ENCODE measurements at regions not wholly inside any gene's neighbourhood (a gene's known extent, or its start where the extent isn't known, plus 50 kb on each side); places are given as distances from the start of the nearest gene placed in this dataset.

GRCh38 chrX:4963432-4963831 is 1250.0 kb upstream of the PRKX start:
- Histone ChIP-seq H3K4me1 (ENCODE audit: control insufficient read depth, insufficient read depth, low read length) (no peaks in the 10 kb centered on the region), H3K9ac (ENCODE audit: low read length in 2 of 2) (no peak overlapping the region), H3K9me3 (ENCODE audit: control insufficient read depth in 2 of 2, low read length in 2 of 2) (peaks cover 0 to 2% of the 10 kb centered on the region in 2 donors), H3K27me3 (ENCODE audit: control insufficient read depth in 1 of 2, insufficient read depth in 2 of 2, low read length in 2 of 2) (no peaks in the 10 kb centered on the region), H3K36me3 (ENCODE audit: control insufficient read depth in 2 of 2, insufficient read depth in 2 of 2, low read length in 2 of 2) (no peaks in the 10 kb centered on the region), H3K27ac (ENCODE audit: low read length) (no peak overlapping the region), H3K4me3 (ENCODE audit: low read length in 2 of 2) (no peak overlapping the region)

GRCh38 chrX:4944767-4945166 is 1231.3 kb upstream of the PRKX start:
- Histone ChIP-seq H3K9me3 (ENCODE audit: control insufficient read depth in 2 of 2, low read length in 2 of 2) (no peaks in the 10 kb centered on the region), H3K9ac (ENCODE audit: low read length in 2 of 2) (no peak overlapping the region), H3K4me3 (ENCODE audit: low read length in 2 of 2) (no peak overlapping the region), H3K27ac (ENCODE audit: low read length) (no peak overlapping the region), H3K4me1 (ENCODE audit: control insufficient read depth, insufficient read depth, low read length) (no peaks in the 10 kb centered on the region), H3K36me3 (ENCODE audit: control insufficient read depth in 2 of 2, insufficient read depth in 2 of 2, low read length in 2 of 2) (no peaks in the 10 kb centered on the region), H3K27me3 (ENCODE audit: control insufficient read depth in 1 of 2, insufficient read depth in 2 of 2, low read length in 2 of 2) (no peaks in the 10 kb centered on the region)

GRCh38 chrX:4936315-4936714 is 1222.9 kb upstream of the PRKX start:
- Histone ChIP-seq H3K27ac (ENCODE audit: low read length) (no peak overlapping the region), H3K9me3 (ENCODE audit: control insufficient read depth in 2 of 2, low read length in 2 of 2) (no peaks in the 10 kb centered on the region), H3K36me3 (ENCODE audit: control insufficient read depth in 2 of 2, insufficient read depth in 2 of 2, low read length in 2 of 2) (no peaks in the 10 kb centered on the region), H3K27me3 (ENCODE audit: control insufficient read depth in 1 of 2, insufficient read depth in 2 of 2, low read length in 2 of 2) (no peaks in the 10 kb centered on the region), H3K9ac (ENCODE audit: low read length in 2 of 2) (no peak overlapping the region), H3K4me1 (ENCODE audit: control insufficient read depth, insufficient read depth, low read length) (no peaks in the 10 kb centered on the region), H3K4me3 (ENCODE audit: low read length in 2 of 2) (no peak overlapping the region)

GRCh38 chrX:4935846-4936245 is 1222.4 kb upstream of the PRKX start:
- Histone ChIP-seq H3K9ac (ENCODE audit: low read length in 2 of 2) (no peak overlapping the region), H3K4me1 (ENCODE audit: control insufficient read depth, insufficient read depth, low read length) (no peaks in the 10 kb centered on the region), H3K9me3 (ENCODE audit: control insufficient read depth in 2 of 2, low read length in 2 of 2) (no peaks in the 10 kb centered on the region), H3K36me3 (ENCODE audit: control insufficient read depth in 2 of 2, insufficient read depth in 2 of 2, low read length in 2 of 2) (no peaks in the 10 kb centered on the region), H3K27ac (ENCODE audit: low read length) (no peak overlapping the region), H3K4me3 (ENCODE audit: low read length in 2 of 2) (no peak overlapping the region), H3K27me3 (ENCODE audit: control insufficient read depth in 1 of 2, insufficient read depth in 2 of 2, low read length in 2 of 2) (no peaks in the 10 kb centered on the region)

GRCh38 chrX:4935401-4935800 is 1222.0 kb upstream of the PRKX start:
- Histone ChIP-seq H3K9ac (ENCODE audit: low read length in 2 of 2) (no peak overlapping the region), H3K27ac (ENCODE audit: low read length) (no peak overlapping the region), H3K4me1 (ENCODE audit: control insufficient read depth, insufficient read depth, low read length) (no peaks in the 10 kb centered on the region), H3K9me3 (ENCODE audit: control insufficient read depth in 2 of 2, low read length in 2 of 2) (no peaks in the 10 kb centered on the region), H3K4me3 (ENCODE audit: low read length in 2 of 2) (no peak overlapping the region), H3K36me3 (ENCODE audit: control insufficient read depth in 2 of 2, insufficient read depth in 2 of 2, low read length in 2 of 2) (no peaks in the 10 kb centered on the region), H3K27me3 (ENCODE audit: control insufficient read depth in 1 of 2, insufficient read depth in 2 of 2, low read length in 2 of 2) (no peaks in the 10 kb centered on the region)

- H3K36me3 ChIP-seq (ENCODE audit: control insufficient read depth in 2 of 2, insufficient read depth in 2 of 2, low read length in 2 of 2), result no peaks in the 10 kb centered on the region
- no peaks in the 10 kb centered on the region for H3K4me1 ChIP-seq (ENCODE audit: control insufficient read depth, insufficient read depth, low read length)
- H3K9ac ChIP-seq (ENCODE audit: low read length in 2 of 2), result no peak overlapping the region
- no peak overlapping the region for H3K27ac ChIP-seq (ENCODE audit: low read length)
- H3K9me3 ChIP-seq (ENCODE audit: control insufficient read depth in 2 of 2, low read length in 2 of 2), result no peaks in the 10 kb centered on the region
- no peaks in the 10 kb centered on the region for H3K27me3 ChIP-seq (ENCODE audit: control insufficient read depth in 1 of 2, insufficient read depth in 2 of 2, low read length in 2 of 2)
- no peak overlapping the region for H3K4me3 ChIP-seq (ENCODE audit: low read length in 2 of 2)
These were observed 1219.3 kb upstream of the PRKX start for GRCh38 chrX:4932790-4933189.

GRCh38 chrX:4930426-4930825 is 1217.0 kb upstream of the PRKX start:
- Histone ChIP-seq H3K9me3 (ENCODE audit: control insufficient read depth in 2 of 2, low read length in 2 of 2) (no peaks in the 10 kb centered on the region), H3K4me1 (ENCODE audit: control insufficient read depth, insufficient read depth, low read length) (no peaks in the 10 kb centered on the region), H3K27me3 (ENCODE audit: control insufficient read depth in 1 of 2, insufficient read depth in 2 of 2, low read length in 2 of 2) (no peaks in the 10 kb centered on the region), H3K36me3 (ENCODE audit: control insufficient read depth in 2 of 2, insufficient read depth in 2 of 2, low read length in 2 of 2) (no peaks in the 10 kb centered on the region), H3K27ac (ENCODE audit: low read length) (no peak overlapping the region), H3K9ac (ENCODE audit: low read length in 2 of 2) (no peak overlapping the region), H3K4me3 (ENCODE audit: low read length in 2 of 2) (no peak overlapping the region)

GRCh38 chrX:4925911-4926310 is 1212.5 kb upstream of the PRKX start:
- H3K9me3 ChIP-seq (ENCODE audit: control insufficient read depth in 2 of 2, low read length in 2 of 2), result no peaks in the 10 kb centered on the region

GRCh38 chrX:4909348-4909747 is 1195.9 kb upstream of the PRKX start:
- no peaks in the 10 kb centered on the region for H3K36me3 ChIP-seq (ENCODE audit: control insufficient read depth in 2 of 2, insufficient read depth in 2 of 2, low read length in 2 of 2)
- H3K4me3 ChIP-seq (ENCODE audit: low read length in 2 of 2), result no peak overlapping the region
- H3K27ac ChIP-seq (ENCODE audit: low read length), result no peak overlapping the region
- H3K9ac ChIP-seq (ENCODE audit: low read length in 2 of 2), result no peak overlapping the region
- H3K27me3 ChIP-seq (ENCODE audit: control insufficient read depth in 1 of 2, insufficient read depth in 2 of 2, low read length in 2 of 2), result no peaks in the 10 kb centered on the region
- peaks cover 0 to 6% of the 10 kb centered on the region in 2 donors for H3K9me3 ChIP-seq (ENCODE audit: control insufficient read depth in 2 of 2, low read length in 2 of 2)
- H3K4me1 ChIP-seq (ENCODE audit: control insufficient read depth, insufficient read depth, low read length), result no peaks in the 10 kb centered on the region

More at GRCh38 chrX:4925911-4926310, 1212.5 kb upstream of the PRKX start:
- Histone ChIP-seq H3K27me3 (ENCODE audit: control insufficient read depth in 1 of 2, insufficient read depth in 2 of 2, low read length in 2 of 2) (no peaks in the 10 kb centered on the region), H3K4me3 (ENCODE audit: low read length in 2 of 2) (no peak overlapping the region), H3K4me1 (ENCODE audit: control insufficient read depth, insufficient read depth, low read length) (no peaks in the 10 kb centered on the region), H3K36me3 (ENCODE audit: control insufficient read depth in 2 of 2, insufficient read depth in 2 of 2, low read length in 2 of 2) (no peaks in the 10 kb centered on the region), H3K9ac (ENCODE audit: low read length in 2 of 2) (no peak overlapping the region), H3K27ac (ENCODE audit: low read length) (no peak overlapping the region)

- Histone ChIP-seq H3K27me3 (ENCODE audit: control insufficient read depth in 1 of 2, insufficient read depth in 2 of 2, low read length in 2 of 2) (no peaks in the 10 kb centered on the region), H3K4me3 (ENCODE audit: low read length in 2 of 2) (no peak overlapping the region), H3K9ac (ENCODE audit: low read length in 2 of 2) (no peak overlapping the region), H3K36me3 (ENCODE audit: control insufficient read depth in 2 of 2, insufficient read depth in 2 of 2, low read length in 2 of 2) (no peaks in the 10 kb centered on the region), H3K4me1 (ENCODE audit: control insufficient read depth, insufficient read depth, low read length) (no peaks in the 10 kb centered on the region), H3K9me3 (ENCODE audit: control insufficient read depth in 2 of 2, low read length in 2 of 2) (peaks cover 0 to 8% of the 10 kb centered on the region in 2 donors), H3K27ac (ENCODE audit: low read length) (no peak overlapping the region)
These were observed 1192.1 kb upstream of the PRKX start for GRCh38 chrX:4905576-4905975.

- no peaks in the 10 kb centered on the region for H3K27me3 ChIP-seq (ENCODE audit: control insufficient read depth in 1 of 2, insufficient read depth in 2 of 2, low read length in 2 of 2)
- H3K9me3 ChIP-seq (ENCODE audit: control insufficient read depth in 2 of 2, low read length in 2 of 2), result no peaks in the 10 kb centered on the region
- no peaks in the 10 kb centered on the region for H3K36me3 ChIP-seq (ENCODE audit: control insufficient read depth in 2 of 2, insufficient read depth in 2 of 2, low read length in 2 of 2)
- H3K4me1 ChIP-seq (ENCODE audit: control insufficient read depth, insufficient read depth, low read length), result no peaks in the 10 kb centered on the region
- H3K9ac ChIP-seq (ENCODE audit: low read length in 2 of 2), result no peak overlapping the region
- no peak overlapping the region for H3K27ac ChIP-seq (ENCODE audit: low read length)
- H3K4me3 ChIP-seq (ENCODE audit: low read length in 2 of 2), result no peak overlapping the region
These were observed 1167.8 kb upstream of the PRKX start for GRCh38 chrX:4881277-4881676.

Data from stomach smooth muscle (tissue), 2 donors.